Bronchial epithelial cell (primary cell): ENCODE measurements at regions not wholly inside any gene's neighbourhood (a gene's known extent, or its start where the extent isn't known, plus 50 kb on each side); places are given as distances from the start of the nearest gene placed in this dataset.

Experiments
- DNase-seq: peaks from one replicate; pipeline ENCODE4 v3.0.0-alpha.2; 2010; ENCODE audit warnings: low read depth
- FAIRE-seq: peaks from 2 replicates; lab custom pipeline; 2011; peaks lifted over from hg19 to GRCh38; lab: Jason Lieb, UNC
- H3K27me3 ChIP-seq: 2 replicates; pipeline ENCODE4 v1.5.1; 2011; ENCODE audit warnings: low read length; ENCODE audit not compliant: control insufficient read depth, insufficient read depth
- H3K36me3 ChIP-seq: 2 replicates; pipeline ENCODE4 v1.5.1; 2011; ENCODE audit warnings: low read length; ENCODE audit not compliant: control insufficient read depth, insufficient read depth
- H3K4me3 ChIP-seq: 2 replicates; pipeline ENCODE4 v1.5.1; 2011; ENCODE audit warnings: mild to moderate bottlenecking, low read depth, low read length, control low read depth
- TF ChIP-seq, protein P1 (sequence below): IDR thresholded peaks from 2 replicates; pipeline ENCODE4 v1.5.1; 2011; ENCODE audit warnings: mild to moderate bottlenecking, moderate library complexity, low read length, control low read depth, inconsistent platforms; ENCODE audit not compliant: insufficient read depth, severe bottlenecking

DNA sequence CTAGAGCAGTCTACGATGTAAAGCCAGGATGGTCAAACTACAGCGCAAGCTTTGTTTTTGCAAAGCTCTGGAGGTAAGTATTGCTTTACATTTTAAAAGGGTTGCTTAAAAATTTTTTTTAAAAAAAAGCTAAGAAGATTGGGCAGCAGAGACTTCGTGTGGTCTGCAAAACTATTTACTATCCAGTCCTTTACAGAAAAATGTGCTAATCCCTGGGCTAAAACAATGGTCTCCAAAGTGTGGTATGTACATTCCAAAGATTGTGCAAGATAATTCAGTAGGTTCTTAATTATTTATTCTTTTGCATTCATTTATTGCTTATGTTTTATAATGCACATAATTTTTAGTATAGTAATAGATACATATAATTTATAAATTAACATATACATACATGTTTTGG lies 113.2 kb downstream of the MFAP3L start:
- Histone ChIP-seq H3K4me3 (no peak overlapping the region), H3K27me3 (no peaks in the 10 kb centered on the region), H3K36me3 (no peaks in the 10 kb centered on the region)
- no peak for FAIRE-seq
- TF ChIP-seq, protein P1, sequence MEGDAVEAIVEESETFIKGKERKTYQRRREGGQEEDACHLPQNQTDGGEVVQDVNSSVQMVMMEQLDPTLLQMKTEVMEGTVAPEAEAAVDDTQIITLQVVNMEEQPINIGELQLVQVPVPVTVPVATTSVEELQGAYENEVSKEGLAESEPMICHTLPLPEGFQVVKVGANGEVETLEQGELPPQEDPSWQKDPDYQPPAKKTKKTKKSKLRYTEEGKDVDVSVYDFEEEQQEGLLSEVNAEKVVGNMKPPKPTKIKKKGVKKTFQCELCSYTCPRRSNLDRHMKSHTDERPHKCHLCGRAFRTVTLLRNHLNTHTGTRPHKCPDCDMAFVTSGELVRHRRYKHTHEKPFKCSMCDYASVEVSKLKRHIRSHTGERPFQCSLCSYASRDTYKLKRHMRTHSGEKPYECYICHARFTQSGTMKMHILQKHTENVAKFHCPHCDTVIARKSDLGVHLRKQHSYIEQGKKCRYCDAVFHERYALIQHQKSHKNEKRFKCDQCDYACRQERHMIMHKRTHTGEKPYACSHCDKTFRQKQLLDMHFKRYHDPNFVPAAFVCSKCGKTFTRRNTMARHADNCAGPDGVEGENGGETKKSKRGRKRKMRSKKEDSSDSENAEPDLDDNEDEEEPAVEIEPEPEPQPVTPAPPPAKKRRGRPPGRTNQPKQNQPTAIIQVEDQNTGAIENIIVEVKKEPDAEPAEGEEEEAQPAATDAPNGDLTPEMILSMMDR = no peak
- DNase-seq = no peak

DNA sequence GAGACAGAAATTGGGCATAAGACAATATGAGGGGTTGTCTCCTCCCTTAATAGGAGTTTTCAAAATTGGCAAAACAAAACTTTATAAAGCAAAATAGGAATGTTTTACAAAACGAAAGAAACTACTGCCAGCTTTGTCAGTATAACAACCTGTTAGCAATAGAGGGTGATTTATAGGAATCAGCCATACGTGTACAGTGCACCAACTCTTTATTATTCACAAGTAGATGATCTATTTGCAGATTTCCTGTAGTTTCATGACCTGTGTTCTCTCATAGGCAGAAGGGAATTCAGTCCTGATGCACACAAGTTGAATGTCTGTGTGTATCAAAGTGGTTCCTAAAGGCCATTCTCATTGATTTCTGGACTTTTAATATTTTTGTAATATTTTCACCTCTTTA lies 116.3 kb downstream of the MFAP3L start:
- Histone ChIP-seq H3K36me3 (no peaks in the 10 kb centered on the region), H3K4me3 (no peak overlapping the region), H3K27me3 (no peaks in the 10 kb centered on the region)
- TF ChIP-seq, protein P1 = no peak
- DNase-seq = no peak
- FAIRE-seq = no peak

DNA sequence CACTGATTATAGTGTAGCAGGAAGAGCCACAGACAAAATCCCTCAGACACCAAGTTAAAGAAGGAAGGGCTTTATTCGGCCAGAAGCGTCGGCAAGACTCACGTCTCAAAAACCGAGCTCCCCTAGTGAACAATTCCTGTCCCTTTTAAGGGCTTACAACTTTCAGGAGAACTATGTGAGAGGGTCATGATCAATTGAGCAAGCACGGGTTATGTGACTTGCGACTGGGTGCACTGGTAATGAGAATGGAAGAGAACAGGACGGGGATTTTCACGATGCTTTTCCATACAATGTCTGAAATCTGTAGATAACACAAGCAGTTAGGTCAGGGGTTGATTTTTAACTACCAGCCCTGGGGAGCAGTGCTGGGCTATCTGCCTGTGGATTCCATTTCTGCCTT lies 116.7 kb downstream of the MFAP3L start:
- Histone ChIP-seq H3K27me3 (no peaks in the 10 kb centered on the region), H3K4me3 (no peak overlapping the region), H3K36me3 (no peaks in the 10 kb centered on the region)
- TF ChIP-seq, protein P1 = no peak
- no peak for DNase-seq
- FAIRE-seq = no peak

DNA sequence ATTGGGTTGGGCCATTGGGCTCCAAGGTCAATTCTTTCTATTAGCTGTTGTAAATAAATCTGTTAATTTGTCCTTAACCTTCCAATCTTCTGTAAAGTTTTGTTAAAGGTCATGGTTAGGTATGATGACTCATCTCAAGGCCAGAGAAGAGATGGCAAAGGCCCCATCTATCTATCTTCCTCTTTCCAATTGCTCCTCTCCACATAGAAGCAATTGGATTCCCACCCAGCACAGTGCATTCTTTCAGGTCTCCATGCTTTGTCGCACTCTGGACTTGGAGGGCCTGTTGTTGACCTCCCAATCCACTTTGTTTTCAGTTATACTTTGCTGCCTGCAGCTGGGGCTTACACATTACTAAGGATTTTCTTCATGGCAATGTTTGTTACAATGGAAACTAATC lies 118.5 kb downstream of the MFAP3L start:
- FAIRE-seq (no peak), DNase-seq (no peak)
- Histone ChIP-seq H3K4me3 (no peak overlapping the region), H3K27me3 (no peaks in the 10 kb centered on the region), H3K36me3 (no peaks in the 10 kb centered on the region)
- TF ChIP-seq, protein P1 = no peak

DNA sequence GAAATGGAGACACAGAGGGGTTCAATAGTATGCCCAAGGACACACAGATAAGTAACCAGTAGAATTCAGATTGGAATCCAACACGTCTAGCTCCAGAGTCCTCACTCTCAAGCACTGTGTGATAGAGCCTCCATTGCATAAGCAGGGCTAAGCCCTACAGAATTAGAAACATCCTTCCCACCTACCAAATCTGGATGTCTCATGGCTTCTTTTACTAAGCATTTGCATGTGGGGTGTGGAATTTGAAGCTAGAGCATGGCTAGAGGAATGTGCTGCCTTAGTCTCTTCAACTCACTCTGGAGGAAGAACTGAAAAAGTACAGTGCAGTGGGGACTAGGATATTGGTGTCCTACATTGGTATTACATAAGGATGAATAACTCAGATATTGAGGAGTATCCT lies 119.4 kb downstream of the MFAP3L start:
- TF ChIP-seq, protein P1 = no peak
- H3K27me3 ChIP-seq = no peaks in the 10 kb centered on the region

DNA sequence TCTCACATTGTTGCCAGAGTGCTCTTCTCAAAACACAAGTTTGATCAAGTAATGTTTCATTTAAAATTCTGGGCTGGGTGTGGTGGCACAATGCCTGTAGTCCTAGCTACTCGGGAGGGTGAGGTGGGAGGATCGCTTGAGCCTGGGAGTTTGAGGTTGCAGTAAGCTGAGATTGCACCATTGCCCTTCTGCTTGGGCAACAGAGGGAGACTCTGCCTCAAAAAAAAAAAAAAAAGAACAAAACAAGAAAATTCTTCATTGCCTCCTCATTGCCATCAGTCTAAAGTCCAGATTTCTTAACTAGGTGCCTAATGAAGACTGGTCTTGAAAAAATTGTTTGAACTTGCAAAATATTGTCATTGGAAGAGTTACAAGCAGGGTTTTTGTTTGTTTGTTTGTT lies 120.1 kb downstream of the MFAP3L start:
- TF ChIP-seq, protein P1 = no peak
- Histone ChIP-seq H3K4me3 (no peak overlapping the region), H3K36me3 (no peaks in the 10 kb centered on the region), H3K27me3 (no peaks in the 10 kb centered on the region)
- DNase-seq (no peak), FAIRE-seq (no peak)

More for the DNA sequence above, 119.4 kb downstream of the MFAP3L start:
- DNase-seq = no peak
- Histone ChIP-seq H3K36me3 (no peaks in the 10 kb centered on the region), H3K4me3 (no peak overlapping the region)
- no peak for FAIRE-seq
